ENCODE measurements at regions not wholly inside any gene's neighbourhood (a gene's known extent, or its start where the extent isn't known, plus 50 kb on each side); places are given as distances from the start of the nearest gene placed in this dataset.

- ATAC-seq: no peak
- no peak for DNase-seq
- WGBS, 2 donors: 47 to 60% methylated on average over 2 of the region's 2 CpGs
- TF ChIP-seq, protein P1, sequence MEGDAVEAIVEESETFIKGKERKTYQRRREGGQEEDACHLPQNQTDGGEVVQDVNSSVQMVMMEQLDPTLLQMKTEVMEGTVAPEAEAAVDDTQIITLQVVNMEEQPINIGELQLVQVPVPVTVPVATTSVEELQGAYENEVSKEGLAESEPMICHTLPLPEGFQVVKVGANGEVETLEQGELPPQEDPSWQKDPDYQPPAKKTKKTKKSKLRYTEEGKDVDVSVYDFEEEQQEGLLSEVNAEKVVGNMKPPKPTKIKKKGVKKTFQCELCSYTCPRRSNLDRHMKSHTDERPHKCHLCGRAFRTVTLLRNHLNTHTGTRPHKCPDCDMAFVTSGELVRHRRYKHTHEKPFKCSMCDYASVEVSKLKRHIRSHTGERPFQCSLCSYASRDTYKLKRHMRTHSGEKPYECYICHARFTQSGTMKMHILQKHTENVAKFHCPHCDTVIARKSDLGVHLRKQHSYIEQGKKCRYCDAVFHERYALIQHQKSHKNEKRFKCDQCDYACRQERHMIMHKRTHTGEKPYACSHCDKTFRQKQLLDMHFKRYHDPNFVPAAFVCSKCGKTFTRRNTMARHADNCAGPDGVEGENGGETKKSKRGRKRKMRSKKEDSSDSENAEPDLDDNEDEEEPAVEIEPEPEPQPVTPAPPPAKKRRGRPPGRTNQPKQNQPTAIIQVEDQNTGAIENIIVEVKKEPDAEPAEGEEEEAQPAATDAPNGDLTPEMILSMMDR (IDR thresholded peaks at IDR 0.05): no peak
- TF ChIP-seq POLR2A (IDR thresholded peaks at IDR 0.05): no peak
- no peaks in the 10 kb centered on the region for H3K36me3 ChIP-seq (replicated peaks in 1 of 2; ENCODE audit: insufficient read depth in 1 of 2, low read depth in 2 of 2)
- H3K9me3 ChIP-seq: no peaks in the 10 kb centered on the region
- no peak overlapping the region for H3K4me3 ChIP-seq
- no peaks in the 10 kb centered on the region for H3K4me1 ChIP-seq
- intact Hi-C loops (cut with DNase I): no loop called here
- no peaks in the 10 kb centered on the region for H3K27me3 ChIP-seq
- no peak overlapping the region for H3K27ac ChIP-seq
Observed at GRCh38 chr7:17710312-17710711, 230.0 kb downstream of the SNX13 start.

- Histone ChIP-seq H3K9me3 (no peaks in the 10 kb centered on the region), H3K4me3 (no peak overlapping the region), H3K27me3 (no peaks in the 10 kb centered on the region), H3K36me3 (replicated peaks in 1 of 2; ENCODE audit: insufficient read depth in 1 of 2, low read depth in 2 of 2) (no peaks in the 10 kb centered on the region), H3K4me1 (no peaks in the 10 kb centered on the region), H3K27ac (no peak overlapping the region)
- TF ChIP-seq, protein P1 (IDR thresholded peaks at IDR 0.05): no peak
- TF ChIP-seq POLR2A (IDR thresholded peaks at IDR 0.05): no peak
- DNase-seq (no peak), ATAC-seq (no peak)
- intact Hi-C loops (cut with DNase I): no loop called here
- 0 to 20% methylated on average over 1 of the region's 1 CpG for WGBS, 2 donors
Observed at GRCh38 chr7:17713584-17713983, 226.7 kb downstream of the SNX13 start.

GRCh38 chr7:17716816-17717215 is 223.5 kb downstream of the SNX13 start:
- H3K4me1 ChIP-seq: no peaks in the 10 kb centered on the region
- TF ChIP-seq POLR2A (IDR thresholded peaks at IDR 0.05): no peak
- TF ChIP-seq, protein P1 (IDR thresholded peaks at IDR 0.05): no peak
- H3K36me3 ChIP-seq (replicated peaks in 1 of 2; ENCODE audit: insufficient read depth in 1 of 2, low read depth in 2 of 2): no peaks in the 10 kb centered on the region
- DNase-seq (no peak), ATAC-seq (no peak)
- 38 to 68% methylated on average over 1 to 2 of the region's 2 CpGs for WGBS, 2 donors
- intact Hi-C loops (cut with DNase I): no loop called here
- H3K27ac ChIP-seq: no peak overlapping the region
- H3K9me3 ChIP-seq: no peaks in the 10 kb centered on the region
- no peak overlapping the region for H3K4me3 ChIP-seq
- H3K27me3 ChIP-seq: no peaks in the 10 kb centered on the region

DNA sequence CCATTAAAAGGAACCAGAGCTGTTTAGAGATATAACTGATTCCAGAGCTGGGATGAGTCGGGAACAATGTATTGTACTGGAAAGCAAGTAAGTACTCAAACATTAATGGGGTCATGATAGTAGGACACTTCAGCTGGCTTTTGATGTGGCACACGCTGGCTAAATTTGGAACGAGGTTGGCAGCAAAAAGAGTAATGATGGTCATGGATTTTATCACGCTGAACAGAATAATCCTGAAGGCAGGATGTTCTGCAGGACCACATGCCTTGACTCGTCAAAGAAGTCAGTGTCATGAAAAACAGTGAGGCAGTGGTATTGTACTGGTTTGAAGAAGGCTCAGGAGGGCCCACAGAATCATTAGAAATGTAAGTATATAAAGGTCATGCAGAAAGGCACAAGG is 220.3 kb downstream of the SNX13 start:
- DNase-seq: no peak
- no peak for ATAC-seq
- intact Hi-C loops (cut with DNase I): no loop called here

DNA sequence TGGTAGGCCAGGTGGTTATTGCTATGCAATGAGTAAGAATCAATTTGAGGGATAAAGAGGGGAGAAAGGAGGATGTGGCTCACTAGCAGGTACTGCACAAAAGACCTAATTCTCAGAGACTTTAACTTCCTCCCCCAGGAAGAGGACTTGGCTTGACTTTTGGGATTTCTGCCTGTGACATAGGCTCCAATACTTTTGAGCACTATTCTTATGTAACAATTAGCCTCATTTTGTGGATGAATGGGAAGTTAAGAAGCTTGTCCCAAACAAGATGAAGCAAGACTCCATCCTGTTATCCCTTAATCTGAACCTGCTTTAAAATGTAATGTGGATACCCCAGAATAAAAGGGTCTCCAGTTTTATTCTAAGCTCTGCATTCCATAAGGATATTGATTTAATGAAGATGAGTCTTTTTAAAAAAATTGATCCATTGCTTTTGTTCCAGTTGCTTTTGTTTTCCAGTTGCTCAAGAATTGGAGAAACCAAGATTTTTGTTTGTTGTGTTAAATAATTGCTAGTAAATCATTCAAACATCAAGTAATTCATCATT is 218.5 kb downstream of the SNX13 start:
- Histone ChIP-seq H3K27me3 (no peaks in the 10 kb centered on the region), H3K4me3 (no peak overlapping the region), H3K9me3 (no peaks in the 10 kb centered on the region), H3K4me1 (no peaks in the 10 kb centered on the region), H3K27ac (no peak overlapping the region), H3K36me3 (replicated peaks in 1 of 2; ENCODE audit: insufficient read depth in 1 of 2, low read depth in 2 of 2) (no peaks in the 10 kb centered on the region)
- DNase-seq (no peak), ATAC-seq (no peak)
- no peak for TF ChIP-seq POLR2A (IDR thresholded peaks at IDR 0.05)
- TF ChIP-seq, protein P1 (IDR thresholded peaks at IDR 0.05): no peak
- intact Hi-C loops (cut with DNase I): no loop called here

More for the DNA sequence above, 220.3 kb downstream of the SNX13 start:
- H3K27ac ChIP-seq: no peak overlapping the region
- no peak overlapping the region for H3K4me3 ChIP-seq
- no peaks in the 10 kb centered on the region for H3K9me3 ChIP-seq
- WGBS, 2 donors: 72 to 75% methylated on average over 5 of the region's 5 CpGs
- no peak for TF ChIP-seq POLR2A (IDR thresholded peaks at IDR 0.05)
- H3K27me3 ChIP-seq: no peaks in the 10 kb centered on the region
- no peaks in the 10 kb centered on the region for H3K4me1 ChIP-seq
- H3K36me3 ChIP-seq (replicated peaks in 1 of 2; ENCODE audit: insufficient read depth in 1 of 2, low read depth in 2 of 2): no peaks in the 10 kb centered on the region
